ENCODE measurements at regions not wholly inside any gene's neighbourhood (a gene's known extent, or its start where the extent isn't known, plus 50 kb on each side); places are given as distances from the start of the nearest gene placed in this dataset.

- no peak for DNase-seq (ENCODE audit: low read depth, low spot score)
Observed at GRCh38 chr9:118183576-118183975, 479.4 kb downstream of the TLR4 start.

GRCh38 chr9:118187408-118187807 is 483.2 kb downstream of the TLR4 start:
- no peak for DNase-seq (ENCODE audit: low read depth, low spot score)

DNA sequence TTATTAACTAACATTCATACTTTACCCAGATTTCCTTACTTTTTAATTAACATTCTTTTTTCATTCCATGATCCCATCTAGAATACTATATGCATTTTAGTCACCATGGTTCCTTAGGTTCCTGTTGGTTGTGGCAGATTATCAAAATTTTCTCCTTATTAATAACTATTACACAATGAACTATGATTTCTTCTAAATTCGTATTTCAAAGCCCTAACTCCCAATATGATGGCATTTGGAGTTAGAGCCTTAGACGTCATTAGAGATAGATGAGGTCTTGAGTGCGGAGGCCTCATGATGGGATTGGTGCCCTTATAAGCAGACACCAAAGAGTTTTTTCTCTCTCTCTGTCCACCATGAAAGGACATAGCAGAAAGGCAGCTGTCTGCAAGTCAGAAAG is 485.4 kb downstream of the TLR4 start:
- DNase-seq (ENCODE audit: low read depth, low spot score): no peak

- DNase-seq (ENCODE audit: low read depth, low spot score): no peak
Observed at GRCh38 chr9:118192807-118193206, 488.6 kb downstream of the TLR4 start.

DNA sequence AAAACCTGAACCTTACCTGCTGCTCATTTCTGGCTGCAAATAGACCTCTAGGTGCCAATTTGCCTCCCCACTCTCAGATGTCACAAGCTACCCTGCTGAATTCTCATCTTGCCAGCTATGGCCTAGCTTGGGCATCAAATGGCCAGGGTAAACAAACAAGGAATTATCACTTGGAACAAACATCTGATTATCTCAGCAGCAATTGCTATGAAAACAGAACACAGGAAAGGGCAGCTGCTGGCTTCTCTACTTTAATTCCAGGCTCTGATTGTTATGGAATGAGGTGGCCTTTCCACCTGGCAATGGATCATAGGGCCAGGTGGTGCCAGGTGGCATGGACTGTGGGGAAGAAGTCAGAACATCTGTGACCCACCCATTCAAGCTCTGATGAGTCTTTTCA is 505.1 kb downstream of the TLR4 start:
- DNase-seq (ENCODE audit: low read depth, low spot score): no peak

DNA sequence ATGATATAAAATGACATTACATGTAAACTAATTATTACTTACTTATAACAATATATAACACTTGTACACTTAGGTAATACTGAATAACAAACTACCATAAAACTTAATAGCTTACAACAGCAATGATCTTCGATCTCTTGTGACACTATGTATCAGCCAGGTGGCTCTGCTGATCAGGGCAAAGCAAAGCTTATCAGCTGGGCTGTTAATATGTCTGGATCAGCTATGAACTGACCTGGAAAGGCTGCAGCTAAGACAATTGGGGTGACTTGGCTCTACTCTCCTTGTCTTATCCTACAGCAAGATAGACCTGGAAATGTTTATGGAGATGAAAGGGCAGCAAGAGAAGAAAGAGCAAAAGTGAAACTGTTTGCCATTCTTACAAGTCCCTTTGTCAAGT is 511.3 kb downstream of the TLR4 start:
- no peak for DNase-seq (ENCODE audit: low read depth, low spot score)

GRCh38 chr9:118222375-118222774 is 518.2 kb downstream of the TLR4 start:
- DNase-seq (ENCODE audit: low read depth, low spot score): no peak

DNA sequence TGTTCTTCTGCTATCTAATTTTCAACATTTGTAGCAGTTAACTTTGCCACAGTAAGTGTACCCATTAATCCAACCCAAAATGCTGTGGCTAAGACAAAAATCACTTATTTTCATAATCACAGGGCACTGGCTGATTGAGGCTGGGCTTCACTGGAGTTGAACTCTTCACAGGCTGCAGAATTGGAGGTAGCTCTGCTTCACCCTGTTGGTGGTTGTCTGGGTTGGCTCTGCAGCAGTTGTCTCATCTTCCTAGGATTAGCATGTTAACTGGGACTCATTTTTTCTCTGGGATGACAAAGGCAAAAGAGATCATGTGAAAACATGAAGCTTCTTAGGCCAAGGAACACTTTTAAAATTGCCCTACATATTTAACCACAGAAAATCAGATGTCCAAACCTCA is 518.9 kb downstream of the TLR4 start:
- DNase-seq (ENCODE audit: low read depth, low spot score): no peak

DNA sequence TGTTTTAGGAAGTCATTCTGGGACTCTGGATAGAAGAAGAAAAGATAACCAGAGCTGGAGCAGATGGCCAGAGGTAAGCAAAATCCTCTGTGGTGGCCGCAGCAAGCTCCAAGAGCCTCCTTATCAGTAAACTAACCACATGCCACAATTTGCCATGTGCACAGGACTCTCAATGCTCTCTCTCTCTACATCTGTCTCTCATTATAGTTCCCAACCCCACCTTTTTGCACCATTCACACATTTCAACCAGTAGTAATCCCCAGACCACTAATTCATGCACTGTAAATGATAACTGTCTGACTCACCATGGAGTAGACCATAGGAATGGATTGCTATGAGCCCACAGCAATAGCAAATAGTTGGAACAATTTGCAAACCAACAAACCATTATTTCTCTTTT is 526.1 kb downstream of the TLR4 start:
- DNase-seq (ENCODE audit: low read depth, low spot score): no peak

DNA sequence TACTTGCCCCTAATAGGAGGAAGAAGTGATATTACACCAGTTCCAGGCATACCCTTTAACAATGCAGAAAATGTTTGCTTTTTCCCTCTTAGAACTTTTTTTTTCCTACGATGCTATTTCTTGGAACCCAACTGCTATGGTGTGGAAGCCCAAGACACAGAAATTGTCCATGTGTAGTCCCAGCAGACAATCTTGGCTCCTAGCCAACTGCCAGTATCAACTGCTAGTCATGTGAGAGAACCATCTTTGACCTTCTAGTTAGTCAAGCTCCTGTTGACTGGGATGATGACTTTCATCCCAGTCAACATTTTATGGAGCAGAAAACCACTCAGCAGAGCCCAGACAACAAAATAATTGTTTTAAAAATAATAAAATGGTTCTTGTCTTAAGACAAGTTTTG is 532.4 kb downstream of the TLR4 start:
- no peak for DNase-seq (ENCODE audit: low read depth, low spot score)

- no peak for DNase-seq (ENCODE audit: low read depth, low spot score)
Observed at GRCh38 chr9:118238139-118238538, 533.9 kb downstream of the TLR4 start.

DNA sequence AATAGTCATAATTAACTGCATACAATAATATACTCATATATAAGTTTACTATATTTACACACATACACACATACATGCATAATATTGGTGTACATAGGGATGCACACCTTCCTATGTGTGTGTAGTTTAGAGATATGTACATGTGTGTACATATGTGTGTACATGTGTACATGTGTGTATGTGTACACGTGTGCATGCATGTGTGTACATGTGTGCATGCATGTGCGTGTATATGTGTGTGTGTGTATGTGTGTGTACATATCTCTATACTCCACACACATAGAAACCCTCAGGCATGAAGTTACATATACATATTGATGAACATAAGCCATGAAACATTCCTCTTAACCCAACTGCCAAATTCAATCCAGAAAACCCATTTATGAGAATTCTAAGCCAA is 547.8 kb downstream of the TLR4 start:
- DNase-seq (ENCODE audit: low read depth, low spot score): no peak

DNA sequence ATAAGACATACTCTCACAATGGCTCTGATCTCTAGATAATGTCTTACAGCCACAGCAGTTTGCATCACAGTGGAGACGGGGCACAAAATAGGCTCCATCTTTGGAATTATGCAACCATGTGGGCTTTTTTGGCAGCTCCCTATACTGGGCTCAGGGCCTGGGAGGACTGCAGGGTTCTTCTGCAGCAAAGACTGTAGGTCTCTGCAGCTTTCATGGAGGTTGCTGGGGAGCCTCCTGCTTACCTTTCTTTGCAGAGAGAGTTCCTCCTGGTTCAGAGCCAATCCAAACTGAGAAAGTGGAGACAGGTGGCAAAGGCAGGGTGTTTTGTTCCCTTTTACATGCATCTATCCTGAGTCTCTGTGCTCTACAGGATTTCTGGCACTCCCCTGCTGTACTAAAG is 558.0 kb downstream of the TLR4 start:
- DNase-seq (ENCODE audit: low read depth, low spot score): no peak

GRCh38 chr9:118263949-118264348 is 559.7 kb downstream of the TLR4 start:
- no peak for DNase-seq (ENCODE audit: low read depth, low spot score)

DNA sequence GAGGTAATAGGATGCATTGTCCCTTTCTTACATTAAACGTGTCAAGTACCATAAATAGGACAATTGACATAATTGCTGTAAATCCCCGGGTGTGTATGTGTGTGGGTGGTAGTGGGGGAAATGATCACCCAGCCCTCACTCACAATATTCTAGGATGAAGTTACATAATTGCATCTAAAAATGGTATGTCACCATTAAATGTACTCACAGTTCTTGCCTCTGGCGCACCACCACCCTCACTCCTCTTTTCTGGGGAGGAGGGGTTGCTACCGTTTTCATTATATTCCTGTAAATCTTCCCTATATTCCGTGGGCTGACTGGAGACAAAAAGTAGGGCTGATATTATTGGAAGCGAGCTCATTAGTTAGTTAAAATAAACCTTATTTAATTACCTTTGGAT is 563.8 kb downstream of the TLR4 start:
- DNase-seq (ENCODE audit: low read depth, low spot score): no peak

DNA sequence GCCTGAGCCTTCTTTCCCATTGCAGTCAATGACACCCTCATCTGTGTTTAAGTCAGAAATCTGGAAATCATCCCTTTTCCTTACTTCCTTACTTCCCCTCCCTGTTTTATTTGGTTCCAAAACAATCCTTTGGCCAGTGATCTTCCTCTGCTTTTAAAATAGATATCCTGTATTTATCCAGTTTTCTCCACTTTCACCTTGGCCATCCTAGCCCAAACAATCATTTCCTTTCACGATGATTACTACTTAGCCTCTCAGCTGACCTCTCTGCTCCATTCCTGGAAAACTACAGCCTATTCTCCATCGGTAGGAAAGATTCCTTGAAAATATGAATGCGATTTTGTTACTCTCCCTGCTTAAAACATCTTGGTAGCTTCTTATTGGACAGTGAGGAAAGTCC is 565.4 kb downstream of the TLR4 start:
- DNase-seq (ENCODE audit: low read depth, low spot score): no peak

GRCh38 chr9:118271331-118271730 is 567.1 kb downstream of the TLR4 start:
- DNase-seq (ENCODE audit: low read depth, low spot score): no peak

GRCh38 chr9:118271936-118272335 is 567.7 kb downstream of the TLR4 start:
- no peak for DNase-seq (ENCODE audit: low read depth, low spot score)

- DNase-seq (ENCODE audit: low read depth, low spot score): no peak
Observed at GRCh38 chr9:118273048-118273447, 568.8 kb downstream of the TLR4 start.

- no peak for DNase-seq (ENCODE audit: low read depth, low spot score)
Observed at GRCh38 chr9:118276784-118277183, 572.6 kb downstream of the TLR4 start.

DNA sequence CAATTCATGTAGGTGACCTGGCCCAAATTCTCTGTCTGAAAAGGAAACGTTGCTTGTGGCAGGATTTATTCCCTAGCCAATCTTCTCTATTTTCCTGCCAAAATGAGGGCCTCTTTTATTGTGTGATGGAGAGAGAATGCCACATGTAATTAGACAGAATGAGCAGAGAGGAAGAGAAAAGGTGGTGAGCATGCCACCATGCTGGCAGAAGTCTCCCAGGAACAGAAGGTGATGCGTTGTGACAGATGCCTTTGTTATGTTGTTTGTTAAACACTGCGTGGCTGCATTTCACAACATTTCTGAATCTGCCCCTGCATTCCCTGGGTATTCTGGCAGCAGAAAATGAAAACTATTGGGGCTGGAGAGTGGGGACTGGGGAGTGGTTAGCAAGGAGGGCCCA is 577.6 kb downstream of the TLR4 start:
- DNase-seq (ENCODE audit: low read depth, low spot score): no peak

DNA sequence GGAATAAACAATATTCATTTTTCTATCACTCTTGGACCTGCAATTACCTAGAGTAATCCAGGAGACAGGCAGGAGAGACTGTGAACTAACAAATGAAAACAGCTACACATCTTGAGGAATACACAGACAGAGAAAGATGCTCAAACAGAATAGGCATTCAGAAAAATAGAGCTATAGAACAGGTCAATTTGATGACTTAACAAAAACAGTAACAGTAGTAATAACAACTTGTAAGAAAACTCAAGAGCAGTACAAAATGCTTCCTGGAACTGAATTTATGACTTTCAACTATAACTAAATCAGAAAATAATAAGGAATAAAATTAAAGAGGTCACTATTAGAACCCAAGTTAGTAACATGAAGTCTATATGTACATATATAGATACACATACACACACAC is 579.3 kb downstream of the TLR4 start:
- DNase-seq (ENCODE audit: low read depth, low spot score): no peak

DNA sequence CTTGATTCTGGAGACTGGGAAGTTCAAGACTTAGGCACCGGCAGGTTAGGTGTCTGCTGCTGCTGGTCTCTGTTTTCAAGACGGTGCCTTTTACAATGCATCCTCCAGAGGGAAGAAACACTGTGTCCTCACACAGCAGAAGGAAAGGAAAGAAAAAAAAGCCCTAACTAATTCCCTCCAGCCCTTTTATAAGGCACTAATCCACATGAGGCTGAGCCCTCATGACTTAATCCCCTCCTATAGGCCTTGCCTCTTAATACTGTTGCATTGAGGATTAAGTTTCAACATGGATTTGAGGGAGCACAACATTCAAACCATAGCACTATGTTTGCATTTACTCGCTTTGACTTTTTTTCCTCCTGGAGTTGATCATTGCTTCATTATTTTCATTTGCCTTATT is 585.9 kb downstream of the TLR4 start:
- DNase-seq (ENCODE audit: low read depth, low spot score): no peak

- no peak for DNase-seq (ENCODE audit: low read depth, low spot score)
Observed at GRCh38 chr9:118295413-118295812, 591.2 kb downstream of the TLR4 start.

DNA sequence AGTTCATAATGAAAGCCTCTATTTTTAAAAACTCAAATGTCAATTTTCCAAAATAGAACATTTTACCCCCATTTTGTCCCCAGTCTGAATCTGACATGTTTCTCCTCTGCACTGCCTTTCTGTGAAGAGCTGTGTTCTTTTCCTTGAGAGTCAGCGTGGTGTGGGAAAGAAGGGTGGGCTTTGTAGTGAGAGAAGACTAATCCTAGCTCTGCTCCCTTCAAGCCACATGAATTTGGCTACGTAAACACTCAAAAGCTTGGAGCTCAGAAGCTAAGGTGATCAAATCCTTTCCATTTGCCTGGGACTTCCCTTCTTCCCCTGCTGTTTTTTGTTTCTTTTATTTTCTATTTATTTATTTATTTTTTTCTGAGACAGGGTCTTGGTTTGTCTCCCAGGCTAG is 598.5 kb downstream of the TLR4 start:
- no peak for DNase-seq (ENCODE audit: low read depth, low spot score)

All from brain pericyte (primary cell).